Common myeloid progenitor, CD34-positive (primary cell): ENCODE measurements at regions not wholly inside any gene's neighbourhood (a gene's known extent, or its start where the extent isn't known, plus 50 kb on each side); places are given as distances from the start of the nearest gene placed in this dataset.
"Not testable (repeated sequence)": the region's sequence is repeated elsewhere in the genome, so short reads cannot be mapped to it uniquely, and the experiment has no call there.

ENCODE experiments used
- CTCF ChIA-PET: fragments of 350-600 bp; sonication (Branson Sonifier 250); formaldehyde crosslinking; loops from one replicate; lab custom pipeline; 2021; ENCODE audit warnings: antibody characterized with exemption; lab: Charles Lee
- POLR2A ChIA-PET: fragments of 350-600 bp; sonication (Branson Sonifier 250); formaldehyde crosslinking; loops from one replicate; lab custom pipeline; 2021; ENCODE audit warnings: antibody characterized with exemption; lab: Charles Lee
- DNase-seq, 3 donors: peaks; one replicate each; pipeline versions ENCODE4 v3.0.0 to v3.0.0-alpha.2; 2013
- H3K27ac ChIP-seq, 2 experiments: 1 replicate in 1 of 2; 2 replicates in 1 of 2; pipeline ENCODE4 v1.7.0; 2013; ENCODE audit warnings: inconsistent platforms in 2 of 2, low read length in 2 of 2, mild to moderate bottlenecking in 2 of 2, low read depth in 1 of 2, moderate library complexity in 1 of 2; ENCODE audit not compliant: severe bottlenecking in 2 of 2, insufficient read depth in 1 of 2, poor library complexity in 1 of 2
- H3K27me3 ChIP-seq, 5 experiments: replicated peaks in 2 of 5; 1 replicate in 3 of 5; 2 replicates in 2 of 5; pipeline versions ENCODE4 v1.6.1 to v1.7.0; 2013; ENCODE audit warnings: low read length in 4 of 5, mild to moderate bottlenecking in 2 of 5, moderate library complexity in 2 of 5, inconsistent platforms in 1 of 5; ENCODE audit not compliant: insufficient read depth in 5 of 5, control insufficient read depth in 4 of 5
- H3K36me3 ChIP-seq, 4 experiments: 1 replicate in 2 of 4; 2 replicates in 2 of 4; pipeline versions ENCODE4 v1.6.1 to v1.7.0; 2013; ENCODE audit warnings: low read length in 3 of 4, control low read depth in 1 of 4, mild to moderate bottlenecking in 1 of 4; ENCODE audit not compliant: control insufficient read depth in 4 of 4, insufficient read depth in 4 of 4
- H3K4me1 ChIP-seq, 4 experiments: 1 replicate in 3 of 4; 2 replicates in 1 of 4; pipeline versions ENCODE4 v1.6.1 to v1.7.1; 2013; ENCODE audit warnings: low read length in 3 of 4, mild to moderate bottlenecking in 3 of 4, control low read depth in 1 of 4, inconsistent platforms in 1 of 4, moderate library complexity in 1 of 4; ENCODE audit not compliant: control insufficient read depth in 4 of 4, insufficient read depth in 4 of 4; ENCODE audit errors: control extremely low read depth in 1 of 4
- H3K4me3 ChIP-seq, 7 experiments: 1 replicate in 4 of 7; 2 replicates in 3 of 7; pipeline versions ENCODE4 v1.5.1 to v1.7.0; 2013; ENCODE audit warnings: mild to moderate bottlenecking in 7 of 7, low read length in 6 of 7, moderate library complexity in 6 of 7, inconsistent platforms in 2 of 7, low read depth in 2 of 7, control low read depth in 1 of 7; ENCODE audit not compliant: insufficient read depth in 4 of 7, control insufficient read depth in 1 of 7; ENCODE audit errors: extremely low read depth in 1 of 7
- H3K9me3 ChIP-seq, 5 experiments: 1 replicate in 4 of 5; 2 replicates in 1 of 5; pipeline versions ENCODE4 v1.6.1 to v1.7.1; 2013; ENCODE audit warnings: low read length in 4 of 5, mild to moderate bottlenecking in 2 of 5, inconsistent platforms in 1 of 5, low read depth in 1 of 5, moderate library complexity in 1 of 5; ENCODE audit not compliant: control insufficient read depth in 4 of 5, insufficient read depth in 2 of 5; ENCODE audit errors: control extremely low read depth in 1 of 5
- WGBS: methylation state at CpG from one replicate; pipeline ENCODE4 v1.1.5; 2013; ENCODE audit not compliant: insufficient coverage; 5-methylcytosine and 5-hydroxymethylcytosine counted together

GRCh38 chr4:130736436-130737185, 1640.7 kb downstream of the C4orf33 start:
- H3K4me1 ChIP-seq, result no peaks in the 10 kb centered on the region
- DNase-seq, result no peak
- H3K36me3 ChIP-seq, result no peaks in the 10 kb centered on the region
- H3K27me3 ChIP-seq, result peaks cover 0 to 2% (median 0%) of the 10 kb centered on the region in 5 experiments
- ChIA-PET POLR2A (no interaction called here), CTCF (no interaction called here)
- 86% methylated on average over 7 of the region's 7 CpGs for WGBS
- H3K4me3 ChIP-seq, result no peak overlapping the region
- H3K9me3 ChIP-seq, result peaks cover 0 to 3% (median 0%) of the 10 kb centered on the region in 5 experiments
- H3K27ac ChIP-seq, result no peak overlapping the region

- DNase-seq, result no peak
- POLR2A ChIA-PET, result no interaction called here
- no peaks in the 10 kb centered on the region for H3K4me1 ChIP-seq
- CTCF ChIA-PET, result interaction anchor here (1.1 kb wide), 1 partner anchor 12 kb away, joined by 4 read pairs; no protein-coding TSS in a partner anchor
- no peak overlapping the region for H3K27ac ChIP-seq
- H3K9me3 ChIP-seq, result peaks cover 0 to 3% (median 0%) of the 10 kb centered on the region in 5 experiments
- no peaks in the 10 kb centered on the region for H3K27me3 ChIP-seq
- H3K4me3 ChIP-seq, result no peak overlapping the region
- H3K36me3 ChIP-seq, result no peaks in the 10 kb centered on the region
- 86% methylated on average over 3 of the region's 3 CpGs for WGBS
Measured at GRCh38 chr4:130738233-130738632, 1642.3 kb downstream of the C4orf33 start.

- ChIA-PET CTCF (no interaction called here), POLR2A (no interaction called here)
- no peaks in the 10 kb centered on the region for H3K36me3 ChIP-seq
- DNase-seq, result no peak
- no peak overlapping the region for H3K27ac ChIP-seq
- H3K27me3 ChIP-seq, result no peaks in the 10 kb centered on the region
- no CpG with 5 or more reads among the region's 1 CpG for WGBS
- H3K4me3 ChIP-seq, result no peak overlapping the region
- H3K9me3 ChIP-seq, result no peaks in the 10 kb centered on the region
- H3K4me1 ChIP-seq, result no peaks in the 10 kb centered on the region
Measured at GRCh38 chr4:130747842-130748241, 1651.9 kb downstream of the C4orf33 start.

GRCh38 chr4:130753926-130754325, 1658.0 kb downstream of the C4orf33 start:
- H3K27ac ChIP-seq, result no peak overlapping the region
- no peaks in the 10 kb centered on the region for H3K27me3 ChIP-seq
- H3K4me1 ChIP-seq, result no peaks in the 10 kb centered on the region
- no peaks in the 10 kb centered on the region for H3K36me3 ChIP-seq
- DNase-seq, result no peak
- H3K9me3 ChIP-seq, result no peaks in the 10 kb centered on the region
- WGBS, result 100% methylated on average over 2 of the region's 2 CpGs
- ChIA-PET CTCF (no interaction called here), POLR2A (no interaction called here)
- no peak overlapping the region for H3K4me3 ChIP-seq

GRCh38 chr4:130760246-130760645, 1664.3 kb downstream of the C4orf33 start:
- ChIA-PET POLR2A (no interaction called here), CTCF (no interaction called here)
- H3K36me3 ChIP-seq, result no peaks in the 10 kb centered on the region
- no peaks in the 10 kb centered on the region for H3K9me3 ChIP-seq
- H3K4me1 ChIP-seq, result no peaks in the 10 kb centered on the region
- H3K27ac ChIP-seq, result no peak overlapping the region
- H3K4me3 ChIP-seq, result no peak overlapping the region
- no peak for DNase-seq
- H3K27me3 ChIP-seq, result no peaks in the 10 kb centered on the region
- WGBS, result 83% methylated on average over 1 of the region's 1 CpG

GRCh38 chr4:130767384-130767783, 1671.4 kb downstream of the C4orf33 start:
- H3K36me3 ChIP-seq, POLR2A ChIA-PET, CTCF ChIA-PET, H3K4me3 ChIP-seq, DNase-seq, H3K27ac ChIP-seq, H3K27me3 ChIP-seq, H3K9me3 ChIP-seq, H3K4me1 ChIP-seq: not testable (repeated sequence)
- 91% methylated on average over 4 of the region's 6 CpGs for WGBS

GRCh38 chr4:130772966-130773365, 1677.0 kb downstream of the C4orf33 start:
- 100% methylated on average over 3 of the region's 3 CpGs for WGBS
- CTCF ChIA-PET, result interaction anchor here (0.6 kb wide), 1 partner anchor 670 kb away, joined by 4 read pairs; no protein-coding TSS in a partner anchor

More at GRCh38 chr4:130772966-130773365, 1677.0 kb downstream of the C4orf33 start:
- H3K9me3 ChIP-seq, H3K4me1 ChIP-seq, DNase-seq, H3K36me3 ChIP-seq, H3K27me3 ChIP-seq, H3K4me3 ChIP-seq, H3K27ac ChIP-seq, POLR2A ChIA-PET: not testable (repeated sequence)
